Thyroid gland (tissue), 4 donors: ENCODE measurements at regions not wholly inside any gene's neighbourhood (a gene's known extent, or its start where the extent isn't known, plus 50 kb on each side); places are given as distances from the start of the nearest gene placed in this dataset.

Experiments used
- CTCF ChIP-seq, 6 experiments: fragments of 200-600 bp in 3 of 6; fragments of 450-650 bp in 3 of 6; sonication (generic) in 3 of 6; IDR thresholded peaks; one replicate each; pipeline ENCODE4 v1.5.1; 2016 to 2019; ENCODE audit warnings: antibody characterized with exemption in 6 of 6, mild to moderate bottlenecking in 2 of 6, inconsistent platforms in 1 of 6, moderate library complexity in 1 of 6
- POLR2A ChIP-seq, 2 donors: fragments of 450-650 bp; IDR thresholded peaks; one replicate each; pipeline ENCODE4 v1.6.1; 2017; ENCODE audit warnings: antibody characterized with exemption in 2 of 2, mild to moderate bottlenecking in 2 of 2, moderate library complexity in 1 of 2

GRCh38 chr5:27475063-27475462, 436.7 kb upstream of the CDH9 start:
- no peak for TF ChIP-seq POLR2A (IDR thresholded peaks at IDR 0.05)
- TF ChIP-seq CTCF (IDR thresholded peaks at IDR 0.05): no peak
